HG03565 (cell line): ENCODE measurements at regions not wholly inside any gene's neighbourhood (a gene's known extent, or its start where the extent isn't known, plus 50 kb on each side); places are given as distances from the start of the nearest gene placed in this dataset.

Experiments
- ATAC-seq: cut with Tn5 transposase; IDR thresholded peaks from one replicate; pipeline ENCODE4 v1.9.1; 2021; ENCODE audit warnings: mild to moderate bottlenecking, moderate library complexity; ENCODE audit not compliant: unreplicated experiment

GRCh38 chr10:124346831-124347230 lies 71.9 kb downstream of the OAT start:
- no peak for ATAC-seq

GRCh38 chr10:124345521-124345920 lies 73.2 kb downstream of the OAT start:
- no peak for ATAC-seq

- no peak for ATAC-seq
These were observed 73.8 kb downstream of the OAT start for GRCh38 chr10:124344931-124345330.

- ATAC-seq = no peak
These were observed 74.5 kb downstream of the OAT start for GRCh38 chr10:124344266-124344590.

GRCh38 chr10:124343351-124344265 lies 75.1 kb downstream of the OAT start:
- no peak for ATAC-seq

GRCh38 chr10:124342821-124343170 lies 75.9 kb downstream of the OAT start:
- ATAC-seq = no peak

GRCh38 chr10:124342136-124342820 lies 76.4 kb downstream of the OAT start:
- no peak for ATAC-seq

GRCh38 chr10:124341768-124342135 lies 77.0 kb downstream of the OAT start:
- no peak for ATAC-seq

GRCh38 chr10:124340033-124340760 lies 78.5 kb downstream of the OAT start:
- no peak for ATAC-seq

- no peak for ATAC-seq
These were observed 79.3 kb downstream of the OAT start for GRCh38 chr10:124339119-124340032.

- no peak for ATAC-seq
These were observed 80.3 kb downstream of the OAT start for GRCh38 chr10:124338276-124338925.

- no peak for ATAC-seq
These were observed 82.5 kb downstream of the OAT start for GRCh38 chr10:124336186-124336585.

GRCh38 chr10:124333931-124334330 lies 84.8 kb downstream of the OAT start:
- ATAC-seq = no peak

GRCh38 chr10:124332426-124332825 lies 86.3 kb downstream of the OAT start:
- ATAC-seq = no peak

GRCh38 chr10:124329941-124330340 lies 88.8 kb downstream of the OAT start:
- ATAC-seq = no peak

- ATAC-seq = no peak
These were observed 89.4 kb downstream of the OAT start for GRCh38 chr10:124329362-124329761.

GRCh38 chr10:124328477-124329220 lies 90.1 kb downstream of the OAT start:
- no peak for ATAC-seq

GRCh38 chr10:124325998-124326636 lies 92.6 kb downstream of the OAT start:
- no peak for ATAC-seq

- no peak for ATAC-seq
These were observed 93.1 kb downstream of the OAT start for GRCh38 chr10:124325633-124325914.
